ENCODE measurements at regions not wholly inside any gene's neighbourhood (a gene's known extent, or its start where the extent isn't known, plus 50 kb on each side); places are given as distances from the start of the nearest gene placed in this dataset.

- TF ChIP-seq CTCF (IDR thresholded peaks at IDR 0.05; ENCODE audit: control extremely low read depth, extremely low read depth): no peak
- Histone ChIP-seq H3K4me1 (ENCODE audit: control insufficient read depth in 5 of 5, insufficient read depth in 5 of 5, low read length in 5 of 5) (no peaks in the 10 kb centered on the region), H3K27me3 (ENCODE audit: control insufficient read depth in 3 of 3, insufficient read depth in 3 of 3, low read length in 2 of 3) (no peaks in the 10 kb centered on the region), H3K4me3 (no peak overlapping the region), H3K36me3 (ENCODE audit: control insufficient read depth in 4 of 4, insufficient read depth in 4 of 4, low read length in 4 of 4) (no peaks in the 10 kb centered on the region), H3K27ac (ENCODE audit: low read depth in 1 of 2, low read length in 1 of 2) (no peak overlapping the region), H3K9ac (ENCODE audit: insufficient read depth in 1 of 2, low read length in 2 of 2) (no peak overlapping the region), H3K9me3 (ENCODE audit: control insufficient read depth in 4 of 4, insufficient read depth in 3 of 4, low read length in 3 of 4) (peaks cover 0 to 3% (median 0%) of the 10 kb centered on the region in 4 donors)
- no peak for ATAC-seq (ENCODE audit: insufficient read depth, low FRiP score)
- 53 to 68% methylated on average over 7 of the region's 7 CpGs for WGBS, 2 donors
- no peak for DNase-seq
Observed at GRCh38 chr14:105897725-105898113, 371.3 kb downstream of the TMEM121 start.

- no peak overlapping the region for H3K9ac ChIP-seq (ENCODE audit: insufficient read depth in 1 of 2, low read length in 2 of 2)
- H3K4me1 ChIP-seq (ENCODE audit: control insufficient read depth in 5 of 5, insufficient read depth in 5 of 5, low read length in 5 of 5): no peaks in the 10 kb centered on the region
- H3K36me3 ChIP-seq (ENCODE audit: control insufficient read depth in 4 of 4, insufficient read depth in 4 of 4, low read length in 4 of 4): no peaks in the 10 kb centered on the region
- DNase-seq (no peak), ATAC-seq (ENCODE audit: insufficient read depth, low FRiP score) (no peak)
- no peaks in the 10 kb centered on the region for H3K27me3 ChIP-seq (ENCODE audit: control insufficient read depth in 3 of 3, insufficient read depth in 3 of 3, low read length in 2 of 3)
- H3K9me3 ChIP-seq (ENCODE audit: control insufficient read depth in 4 of 4, insufficient read depth in 3 of 4, low read length in 3 of 4): peaks cover 0 to 2% (median 0%) of the 10 kb centered on the region in 4 donors
- no peak overlapping the region for H3K4me3 ChIP-seq
- no peak overlapping the region for H3K27ac ChIP-seq (ENCODE audit: low read depth in 1 of 2, low read length in 1 of 2)
- 58 to 77% methylated on average over 9 to 11 of the region's 11 CpGs for WGBS, 2 donors
- TF ChIP-seq CTCF (IDR thresholded peaks at IDR 0.05; ENCODE audit: control extremely low read depth, extremely low read depth): no peak
Observed at GRCh38 chr14:105898482-105899010, 372.2 kb downstream of the TMEM121 start.

- H3K27ac ChIP-seq (ENCODE audit: low read depth in 1 of 2, low read length in 1 of 2): no peak overlapping the region
- no peak overlapping the region for H3K9ac ChIP-seq (ENCODE audit: insufficient read depth in 1 of 2, low read length in 2 of 2)
- no peaks in the 10 kb centered on the region for H3K36me3 ChIP-seq (ENCODE audit: control insufficient read depth in 4 of 4, insufficient read depth in 4 of 4, low read length in 4 of 4)
- no peaks in the 10 kb centered on the region for H3K4me1 ChIP-seq (ENCODE audit: control insufficient read depth in 5 of 5, insufficient read depth in 5 of 5, low read length in 5 of 5)
- ATAC-seq (ENCODE audit: insufficient read depth, low FRiP score) (no peak), DNase-seq (no peak)
- 29 to 54% methylated on average over 9 of the region's 9 CpGs for WGBS, 2 donors
- no peak for TF ChIP-seq CTCF (IDR thresholded peaks at IDR 0.05; ENCODE audit: control extremely low read depth, extremely low read depth)
- H3K4me3 ChIP-seq: no peak overlapping the region
- no peaks in the 10 kb centered on the region for H3K27me3 ChIP-seq (ENCODE audit: control insufficient read depth in 3 of 3, insufficient read depth in 3 of 3, low read length in 2 of 3)
- H3K9me3 ChIP-seq (ENCODE audit: control insufficient read depth in 4 of 4, insufficient read depth in 3 of 4, low read length in 3 of 4): peaks cover 0 to 2% (median 0%) of the 10 kb centered on the region in 4 donors
Observed at GRCh38 chr14:105899071-105899641, 372.8 kb downstream of the TMEM121 start.
